Prostate gland (tissue), 2 donors: ENCODE measurements at regions not wholly inside any gene's neighbourhood (a gene's known extent, or its start where the extent isn't known, plus 50 kb on each side); places are given as distances from the start of the nearest gene placed in this dataset.

ENCODE experiments used
- CTCF ChIP-seq, 4 experiments: fragments of 200-600 bp in 2 of 4; fragments of 450-650 bp in 2 of 4; sonication (generic) in 2 of 4; IDR thresholded peaks; 1 replicate in 3 of 4; 2 replicates in 1 of 4; pipeline ENCODE4 v1.5.1; 2016 to 2019; ENCODE audit warnings: antibody characterized with exemption in 4 of 4, mild to moderate bottlenecking in 2 of 4, moderate library complexity in 2 of 4
- POLR2A ChIP-seq: fragments of 450-650 bp; IDR thresholded peaks from one replicate; pipeline ENCODE4 v1.6.1; 2016; ENCODE audit warnings: antibody characterized with exemption, mild to moderate bottlenecking

DNA sequence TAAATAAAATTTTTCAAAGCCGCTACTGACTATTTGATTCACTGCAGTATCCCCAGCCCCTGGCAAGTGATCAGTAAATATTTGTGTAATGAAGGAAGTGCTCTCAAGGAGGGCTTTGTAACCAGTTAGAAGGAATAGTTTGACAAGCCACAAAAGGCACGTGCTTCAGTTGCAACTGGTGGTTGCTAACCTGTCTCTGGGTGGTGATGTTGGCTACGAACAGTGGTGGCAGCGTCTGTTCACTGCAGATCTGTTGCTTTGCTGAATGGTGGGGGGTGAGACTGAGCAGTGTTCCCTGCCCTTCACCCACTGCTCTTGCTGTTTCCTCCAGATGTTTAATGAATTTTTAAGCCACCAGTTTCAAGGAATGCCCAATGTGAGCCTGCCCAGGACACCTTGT is 73.9 kb upstream of the SIX2 start:
- TF ChIP-seq CTCF (IDR thresholded peaks at IDR 0.05), result no peak
- TF ChIP-seq POLR2A, result no peak
